COLO668 (cell line): ENCODE measurements at regions not wholly inside any gene's neighbourhood (a gene's known extent, or its start where the extent isn't known, plus 50 kb on each side); places are given as distances from the start of the nearest gene placed in this dataset.

ENCODE experiments used
- DNase-seq: peaks from one replicate; lab custom pipeline; 2025; ENCODE audit not compliant: unreplicated experiment; lab: John Stamatoyannopoulos, UW

- no peak for DNase-seq
Observed at GRCh38 chr20:24738058-24738775, 210.9 kb upstream of the CST7 start.

GRCh38 chr20:24738981-24739633 is 210.0 kb upstream of the CST7 start:
- DNase-seq, result no peak

GRCh38 chr20:24739746-24740145 is 209.3 kb upstream of the CST7 start:
- no peak for DNase-seq

GRCh38 chr20:24741493-24742072 is 207.5 kb upstream of the CST7 start:
- DNase-seq, result no peak

- DNase-seq, result no peak
Observed at GRCh38 chr20:24742436-24742835, 206.6 kb upstream of the CST7 start.

GRCh38 chr20:24742989-24743388 is 206.1 kb upstream of the CST7 start:
- DNase-seq, result no peak

GRCh38 chr20:24743641-24744040 is 205.4 kb upstream of the CST7 start:
- no peak for DNase-seq

GRCh38 chr20:24744747-24745146 is 204.3 kb upstream of the CST7 start:
- no peak for DNase-seq

GRCh38 chr20:24745206-24745605 is 203.9 kb upstream of the CST7 start:
- DNase-seq, result no peak

GRCh38 chr20:24745617-24746350 is 203.3 kb upstream of the CST7 start:
- no peak for DNase-seq

- DNase-seq, result peak; percentile 79
Observed at GRCh38 chr20:24746351-24746685, 202.8 kb upstream of the CST7 start.

- DNase-seq, result peak; percentile 48
Observed at GRCh38 chr20:24747010-24747712, 201.9 kb upstream of the CST7 start.

- no peak for DNase-seq
Observed at GRCh38 chr20:24747881-24748595, 201.0 kb upstream of the CST7 start.

GRCh38 chr20:24751551-24751950 is 197.5 kb upstream of the CST7 start:
- no peak for DNase-seq

GRCh38 chr20:24752612-24753011 is 196.5 kb upstream of the CST7 start:
- DNase-seq, result no peak

GRCh38 chr20:24753130-24753529 is 195.9 kb upstream of the CST7 start:
- no peak for DNase-seq

- no peak for DNase-seq
Observed at GRCh38 chr20:24754691-24755090, 194.4 kb upstream of the CST7 start.

- DNase-seq, result peak; percentile 31
Observed at GRCh38 chr20:24755411-24755922, 193.6 kb upstream of the CST7 start.

- DNase-seq, result no peak
Observed at GRCh38 chr20:24756292-24757025, 192.6 kb upstream of the CST7 start.
